ENCODE measurements at regions not wholly inside any gene's neighbourhood (a gene's known extent, or its start where the extent isn't known, plus 50 kb on each side); places are given as distances from the start of the nearest gene placed in this dataset.
"Not testable (repeated sequence)": the region's sequence is repeated elsewhere in the genome, so short reads cannot be mapped to it uniquely, and the experiment has no call there.

DNA sequence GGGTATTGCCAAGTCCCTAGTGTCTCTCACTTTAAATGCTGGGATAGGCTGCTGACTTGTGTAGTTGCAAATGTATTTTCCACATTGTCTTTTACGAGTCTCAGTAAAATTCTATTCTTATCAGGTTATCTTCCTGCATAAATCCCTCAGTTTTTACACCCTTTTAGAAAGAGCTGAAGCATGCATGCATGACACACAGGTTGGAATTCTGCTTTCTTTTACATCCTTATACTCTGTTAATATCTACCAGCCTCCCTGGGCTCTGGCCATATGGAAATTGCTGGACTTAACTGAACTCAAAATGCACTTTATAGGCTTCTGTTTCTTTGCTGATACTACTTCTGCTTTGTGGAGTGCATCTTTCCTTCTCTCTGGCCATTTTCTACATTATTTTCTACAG, 477.4 kb downstream of the FRK start:
- TF ChIP-seq, protein P1, sequence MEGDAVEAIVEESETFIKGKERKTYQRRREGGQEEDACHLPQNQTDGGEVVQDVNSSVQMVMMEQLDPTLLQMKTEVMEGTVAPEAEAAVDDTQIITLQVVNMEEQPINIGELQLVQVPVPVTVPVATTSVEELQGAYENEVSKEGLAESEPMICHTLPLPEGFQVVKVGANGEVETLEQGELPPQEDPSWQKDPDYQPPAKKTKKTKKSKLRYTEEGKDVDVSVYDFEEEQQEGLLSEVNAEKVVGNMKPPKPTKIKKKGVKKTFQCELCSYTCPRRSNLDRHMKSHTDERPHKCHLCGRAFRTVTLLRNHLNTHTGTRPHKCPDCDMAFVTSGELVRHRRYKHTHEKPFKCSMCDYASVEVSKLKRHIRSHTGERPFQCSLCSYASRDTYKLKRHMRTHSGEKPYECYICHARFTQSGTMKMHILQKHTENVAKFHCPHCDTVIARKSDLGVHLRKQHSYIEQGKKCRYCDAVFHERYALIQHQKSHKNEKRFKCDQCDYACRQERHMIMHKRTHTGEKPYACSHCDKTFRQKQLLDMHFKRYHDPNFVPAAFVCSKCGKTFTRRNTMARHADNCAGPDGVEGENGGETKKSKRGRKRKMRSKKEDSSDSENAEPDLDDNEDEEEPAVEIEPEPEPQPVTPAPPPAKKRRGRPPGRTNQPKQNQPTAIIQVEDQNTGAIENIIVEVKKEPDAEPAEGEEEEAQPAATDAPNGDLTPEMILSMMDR (IDR thresholded peaks at IDR 0.05; ENCODE audit: insufficient read depth, low read depth, low read length): no peak
- peak; percentile 42 for DNase-seq (ENCODE audit: low read depth)
- H3K4me3 ChIP-seq (ENCODE audit: low read depth, low read length): no peak overlapping the region

DNA sequence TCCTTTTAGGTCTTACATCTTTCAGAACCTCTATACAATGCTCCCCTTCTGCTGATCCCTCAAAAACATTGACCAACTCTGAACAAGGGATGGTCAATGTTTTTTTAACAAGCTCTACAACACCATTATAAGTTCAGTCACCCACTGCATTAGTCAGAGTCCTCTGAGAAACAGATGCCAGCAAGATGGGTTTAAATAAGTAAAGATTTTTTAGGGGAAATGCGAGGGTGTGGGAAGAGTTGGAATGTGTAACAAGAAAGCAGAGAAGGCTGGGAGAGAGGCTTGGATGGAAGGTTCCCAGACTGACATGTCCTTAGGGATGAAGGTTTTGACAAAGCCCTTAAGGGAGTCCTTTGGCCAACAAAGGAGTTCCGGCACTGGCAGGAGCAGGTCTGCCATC, 478.3 kb downstream of the FRK start:
- no peak overlapping the region for H3K4me3 ChIP-seq (ENCODE audit: low read depth, low read length)

DNA sequence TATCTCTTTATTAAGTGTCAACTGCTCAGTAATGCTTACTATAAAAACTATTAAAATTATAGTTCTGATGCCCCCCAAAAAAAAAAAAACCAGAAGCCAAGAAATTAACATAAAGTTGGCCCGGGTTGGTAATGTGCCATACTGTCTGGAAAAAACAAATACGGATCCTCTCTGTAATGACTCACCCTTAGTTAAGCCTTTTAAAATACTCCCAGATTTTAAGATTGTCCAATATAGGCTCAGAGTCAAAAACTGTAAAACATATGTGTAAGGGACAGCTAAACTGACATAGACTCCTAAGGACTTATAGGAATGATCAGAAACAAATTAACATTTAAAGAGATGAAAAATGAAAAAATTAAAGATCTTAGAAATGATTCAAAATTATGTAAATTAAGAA, 481.1 kb downstream of the FRK start:
- not testable (repeated sequence) for DNase-seq (ENCODE audit: low read depth); H3K4me3 ChIP-seq (ENCODE audit: low read depth, low read length)

More for the DNA sequence above, 478.3 kb downstream of the FRK start:
- no peak for DNase-seq (ENCODE audit: low read depth)
- TF ChIP-seq, protein P1 (IDR thresholded peaks at IDR 0.05; ENCODE audit: insufficient read depth, low read depth, low read length): no peak

DNA sequence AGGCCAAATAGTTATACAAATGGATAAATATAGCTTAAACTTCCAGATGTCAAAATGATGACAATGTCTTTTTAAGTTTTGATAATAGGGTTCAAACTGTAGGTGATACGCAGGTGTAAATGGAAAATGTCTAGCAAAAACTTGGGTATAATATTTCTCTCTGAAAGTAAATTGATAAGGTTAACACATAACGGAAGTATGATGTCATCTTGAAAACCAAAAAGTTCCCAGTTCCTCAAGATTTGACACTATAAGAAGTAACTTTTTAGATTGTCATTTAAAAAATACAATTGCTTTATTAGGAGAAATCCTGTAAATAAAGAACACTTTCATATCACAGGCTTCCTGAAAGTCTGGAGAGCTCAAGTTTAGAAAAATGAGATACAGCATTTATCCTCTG, 483.4 kb downstream of the FRK start:
- H3K4me3 ChIP-seq (ENCODE audit: low read depth, low read length): no peak overlapping the region
- no peak for DNase-seq (ENCODE audit: low read depth)
- TF ChIP-seq, protein P1 (IDR thresholded peaks at IDR 0.05; ENCODE audit: insufficient read depth, low read depth, low read length): no peak

DNA sequence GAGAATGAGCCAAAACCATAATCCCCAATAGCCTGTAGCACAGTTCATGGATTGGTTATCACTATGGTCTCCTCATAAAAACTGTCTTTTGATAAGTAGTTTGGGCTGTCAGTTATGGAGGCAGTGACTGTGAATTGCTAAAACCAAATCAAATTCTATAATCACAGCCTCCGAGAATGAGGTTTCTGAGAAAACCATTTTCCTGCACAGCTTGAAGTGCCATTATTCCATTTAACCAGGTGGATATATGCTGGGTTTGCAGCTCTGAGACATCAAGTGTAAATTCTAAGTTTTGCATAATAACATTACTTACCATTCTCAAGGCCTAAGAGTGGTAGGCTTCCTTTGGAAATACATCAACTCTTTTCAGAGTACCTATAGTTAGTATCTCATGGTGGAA, 485.4 kb downstream of the FRK start:
- TF ChIP-seq, protein P1 (IDR thresholded peaks at IDR 0.05; ENCODE audit: insufficient read depth, low read depth, low read length): no peak
- no peak overlapping the region for H3K4me3 ChIP-seq (ENCODE audit: low read depth, low read length)
- no peak for DNase-seq (ENCODE audit: low read depth)

DNA sequence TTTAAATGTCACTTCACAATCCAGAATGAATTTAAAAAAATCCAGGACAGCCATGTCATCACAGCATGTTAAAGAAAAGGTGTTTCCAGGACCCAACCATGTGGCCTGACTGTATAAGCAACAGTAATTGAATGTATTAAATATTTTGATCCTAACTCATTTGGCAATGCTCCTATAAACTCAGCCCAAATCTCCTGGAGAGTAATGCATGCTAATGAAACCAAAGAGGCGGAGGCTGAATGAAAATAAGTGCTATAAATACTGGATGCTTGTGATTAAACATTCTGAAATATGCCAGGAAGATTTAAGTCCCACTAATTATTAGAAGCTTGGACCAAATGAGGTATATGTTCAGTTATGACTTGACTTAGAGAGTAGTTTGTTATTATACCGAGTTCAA, 486.8 kb downstream of the FRK start:
- TF ChIP-seq, protein P1 (IDR thresholded peaks at IDR 0.05; ENCODE audit: insufficient read depth, low read depth, low read length): no peak
- H3K4me3 ChIP-seq (ENCODE audit: low read depth, low read length): no peak overlapping the region
- DNase-seq (ENCODE audit: low read depth): no peak

DNA sequence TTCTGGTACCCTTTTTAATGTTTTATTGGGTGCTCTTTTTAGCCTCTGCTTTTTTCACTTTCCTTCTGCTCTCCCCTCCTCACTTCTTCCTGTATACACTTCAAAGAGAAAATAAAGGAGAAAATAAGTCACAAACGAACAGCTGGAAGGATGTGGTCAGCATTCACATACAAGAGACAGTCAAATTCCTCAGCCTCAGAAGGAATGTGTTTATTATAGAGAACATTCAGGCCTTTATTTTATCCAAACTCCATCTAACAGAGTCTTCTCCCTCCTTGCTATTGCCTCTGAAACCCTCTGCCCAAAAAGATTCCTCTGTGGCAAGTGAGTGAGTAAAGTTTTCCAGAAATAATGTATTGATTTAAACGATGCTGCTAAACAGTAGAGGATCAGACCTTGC, 490.4 kb downstream of the FRK start:
- DNase-seq (ENCODE audit: low read depth): peak; percentile 39
- H3K4me3 ChIP-seq (ENCODE audit: low read depth, low read length): no peak overlapping the region
- TF ChIP-seq, protein P1 (IDR thresholded peaks at IDR 0.05; ENCODE audit: insufficient read depth, low read depth, low read length): no peak

Measured in fibroblast of villous mesenchyme (primary cell).